ENCODE measurements at regions not wholly inside any gene's neighbourhood (a gene's known extent, or its start where the extent isn't known, plus 50 kb on each side); places are given as distances from the start of the nearest gene placed in this dataset.

- TF ChIP-seq CTCF (IDR thresholded peaks at IDR 0.05) (no peak), POLR2A (IDR thresholded peaks at IDR 0.05) (no peak)
Observed at GRCh38 chr2:144124882-144125281, 395.0 kb downstream of the ZEB2 start.

All from uterus (tissue), 2 donors.